ENCODE measurements at regions not wholly inside any gene's neighbourhood (a gene's known extent, or its start where the extent isn't known, plus 50 kb on each side); places are given as distances from the start of the nearest gene placed in this dataset.

DNA sequence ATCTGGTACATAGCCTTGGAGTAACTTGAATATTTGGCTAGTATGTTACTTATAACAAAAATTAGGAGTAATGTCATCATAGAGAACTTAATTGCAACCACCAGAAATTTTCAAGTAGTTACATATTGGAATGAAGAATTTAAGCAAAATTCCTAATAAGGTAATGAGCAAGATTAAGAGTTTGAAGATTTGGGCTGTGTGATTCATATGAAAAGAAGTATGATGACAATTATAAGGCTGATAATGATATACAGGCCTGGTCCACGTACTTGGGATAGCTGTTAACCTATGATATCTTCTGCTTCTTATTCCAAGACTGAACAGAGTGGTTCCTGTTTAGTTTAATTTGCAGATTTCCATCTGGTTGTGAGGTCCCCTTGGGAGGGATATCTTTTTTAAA lies 463.9 kb downstream of the RAPGEF2 start:
- Histone ChIP-seq H3K36me3 (no peaks in the 10 kb centered on the region), H3K27ac (no peak overlapping the region), H3K27me3 (no peaks in the 10 kb centered on the region), H3K9me3 (peaks cover 0 to 9% (median 4%) of the 10 kb centered on the region in 4 donors), H3K4me3 (no peak overlapping the region), H3K4me1 (no peaks in the 10 kb centered on the region)
- WGBS, 2 donors, result 58 to 76% methylated on average over 1 of the region's 1 CpG
- no peak for DNase-seq
- no peak for TF ChIP-seq POLR2A (IDR thresholded peaks at IDR 0.05)
- TF ChIP-seq POLR2AphosphoS5 (IDR thresholded peaks at IDR 0.05), result no peak
- intact Hi-C loops (cut with DNase I), result no loop called here

DNA sequence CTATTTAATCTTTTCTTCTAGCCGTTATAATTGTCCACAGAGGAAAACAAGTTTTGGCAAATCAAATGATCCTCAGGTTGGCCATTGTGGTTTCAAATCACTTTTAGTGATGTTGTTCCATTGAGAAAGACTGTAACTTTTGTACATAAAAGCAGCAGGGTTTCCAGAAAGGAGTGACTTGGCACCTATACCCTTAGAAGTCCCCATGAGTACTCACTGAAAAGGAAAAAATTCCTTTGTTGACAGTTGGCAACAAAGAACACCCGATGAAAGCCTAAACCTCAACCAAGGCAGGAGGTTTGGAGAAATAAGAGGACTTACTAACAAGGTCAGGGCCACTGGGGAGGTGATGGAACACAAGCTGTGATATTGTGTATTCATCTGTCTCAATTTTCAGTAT lies 474.4 kb downstream of the RAPGEF2 start:
- TF ChIP-seq EP300 (IDR thresholded peaks at IDR 0.05) (no peak), POLR2A (IDR thresholded peaks at IDR 0.05) (no peak), POLR2AphosphoS5 (IDR thresholded peaks at IDR 0.05) (no peak)
- TF ChIP-seq, protein P1, sequence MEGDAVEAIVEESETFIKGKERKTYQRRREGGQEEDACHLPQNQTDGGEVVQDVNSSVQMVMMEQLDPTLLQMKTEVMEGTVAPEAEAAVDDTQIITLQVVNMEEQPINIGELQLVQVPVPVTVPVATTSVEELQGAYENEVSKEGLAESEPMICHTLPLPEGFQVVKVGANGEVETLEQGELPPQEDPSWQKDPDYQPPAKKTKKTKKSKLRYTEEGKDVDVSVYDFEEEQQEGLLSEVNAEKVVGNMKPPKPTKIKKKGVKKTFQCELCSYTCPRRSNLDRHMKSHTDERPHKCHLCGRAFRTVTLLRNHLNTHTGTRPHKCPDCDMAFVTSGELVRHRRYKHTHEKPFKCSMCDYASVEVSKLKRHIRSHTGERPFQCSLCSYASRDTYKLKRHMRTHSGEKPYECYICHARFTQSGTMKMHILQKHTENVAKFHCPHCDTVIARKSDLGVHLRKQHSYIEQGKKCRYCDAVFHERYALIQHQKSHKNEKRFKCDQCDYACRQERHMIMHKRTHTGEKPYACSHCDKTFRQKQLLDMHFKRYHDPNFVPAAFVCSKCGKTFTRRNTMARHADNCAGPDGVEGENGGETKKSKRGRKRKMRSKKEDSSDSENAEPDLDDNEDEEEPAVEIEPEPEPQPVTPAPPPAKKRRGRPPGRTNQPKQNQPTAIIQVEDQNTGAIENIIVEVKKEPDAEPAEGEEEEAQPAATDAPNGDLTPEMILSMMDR (IDR thresholded peaks at IDR 0.05), result no peak
- Histone ChIP-seq H3K4me1 (no peaks in the 10 kb centered on the region), H3K4me3 (no peak overlapping the region), H3K27me3 (no peaks in the 10 kb centered on the region), H3K27ac (no peak overlapping the region), H3K9me3 (no peaks in the 10 kb centered on the region), H3K36me3 (no peaks in the 10 kb centered on the region)
- WGBS, 2 donors, result 83 to 88% methylated on average over 2 of the region's 2 CpGs
- intact Hi-C loops (cut with DNase I), result no loop called here
- DNase-seq, result no peak

DNA sequence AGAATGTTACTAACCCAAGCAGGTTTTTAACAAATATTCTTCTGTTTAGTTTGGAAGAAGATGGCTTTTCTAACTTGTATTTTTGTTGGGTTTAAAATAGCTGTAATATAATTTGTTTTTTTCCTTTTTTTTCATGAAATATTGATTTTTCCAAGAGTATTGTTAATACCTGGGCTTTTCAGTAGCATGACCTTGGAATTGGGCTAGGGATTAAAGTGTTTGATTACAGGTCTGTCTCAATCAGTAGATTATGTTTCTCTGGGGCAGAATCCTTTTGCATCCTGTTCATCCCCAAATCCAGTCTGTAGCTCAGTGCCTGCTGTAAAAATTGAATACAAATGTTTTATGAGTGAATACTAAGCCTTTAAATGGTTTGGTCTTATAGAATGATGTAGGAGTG lies 479.8 kb downstream of the RAPGEF2 start:
- no peak for DNase-seq
- H3K36me3 ChIP-seq, result no peaks in the 10 kb centered on the region
- no peak for TF ChIP-seq POLR2AphosphoS5 (IDR thresholded peaks at IDR 0.05)
- TF ChIP-seq, protein P1 (IDR thresholded peaks at IDR 0.05), result no peak
- no peak for TF ChIP-seq EP300 (IDR thresholded peaks at IDR 0.05)
- no peak for TF ChIP-seq POLR2A (IDR thresholded peaks at IDR 0.05)
- H3K4me1 ChIP-seq, result no peaks in the 10 kb centered on the region
- H3K27me3 ChIP-seq, result no peaks in the 10 kb centered on the region
- intact Hi-C loops (cut with DNase I), result no loop called here
- H3K27ac ChIP-seq, result no peak overlapping the region
- no peak overlapping the region for H3K4me3 ChIP-seq
- H3K9me3 ChIP-seq, result no peaks in the 10 kb centered on the region

DNA sequence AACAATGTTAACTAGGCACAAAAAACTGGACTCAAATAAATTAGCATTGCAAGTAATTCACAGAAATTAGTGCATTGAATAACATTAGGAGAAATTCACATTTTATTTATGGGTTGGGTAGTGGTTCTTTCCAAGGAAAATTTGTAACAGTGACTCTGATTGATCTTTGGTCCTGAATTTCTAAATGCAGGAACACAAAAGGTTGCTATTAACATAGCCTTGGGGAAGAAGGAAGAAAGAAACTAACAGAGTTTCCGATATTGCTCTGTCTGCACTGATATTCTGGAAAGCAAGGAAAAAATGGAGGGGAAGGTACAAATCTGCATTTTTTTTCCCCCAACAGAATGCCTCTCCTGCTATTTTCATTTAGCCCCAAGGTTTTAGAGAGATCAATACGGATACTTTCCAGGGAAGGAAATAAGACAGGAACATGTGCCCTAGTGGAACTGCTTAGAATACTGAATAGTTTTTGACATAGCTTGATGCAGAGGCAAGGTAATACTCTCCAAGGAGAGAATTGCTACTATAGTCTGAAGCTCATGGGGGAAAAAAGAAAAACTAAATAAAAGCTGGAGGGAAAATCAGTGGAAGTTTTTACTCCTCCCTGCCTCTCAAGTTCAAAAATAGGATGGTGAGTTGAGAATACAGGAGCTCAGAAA lies 490.1 kb downstream of the RAPGEF2 start:
- Histone ChIP-seq H3K27me3 (no peaks in the 10 kb centered on the region), H3K36me3 (no peaks in the 10 kb centered on the region), H3K4me3 (no peak overlapping the region), H3K9me3 (no peaks in the 10 kb centered on the region), H3K4me1 (no peaks in the 10 kb centered on the region), H3K27ac (no peak overlapping the region)
- 64 to 83% methylated on average over 2 of the region's 2 CpGs for WGBS, 2 donors
- TF ChIP-seq POLR2AphosphoS5 (IDR thresholded peaks at IDR 0.05), result no peak
- TF ChIP-seq, protein P1 (IDR thresholded peaks at IDR 0.05), result no peak
- TF ChIP-seq POLR2A (IDR thresholded peaks at IDR 0.05), result no peak
- TF ChIP-seq EP300 (IDR thresholded peaks at IDR 0.05), result no peak
- intact Hi-C loops (cut with DNase I), result no loop called here
- DNase-seq, result no peak

DNA sequence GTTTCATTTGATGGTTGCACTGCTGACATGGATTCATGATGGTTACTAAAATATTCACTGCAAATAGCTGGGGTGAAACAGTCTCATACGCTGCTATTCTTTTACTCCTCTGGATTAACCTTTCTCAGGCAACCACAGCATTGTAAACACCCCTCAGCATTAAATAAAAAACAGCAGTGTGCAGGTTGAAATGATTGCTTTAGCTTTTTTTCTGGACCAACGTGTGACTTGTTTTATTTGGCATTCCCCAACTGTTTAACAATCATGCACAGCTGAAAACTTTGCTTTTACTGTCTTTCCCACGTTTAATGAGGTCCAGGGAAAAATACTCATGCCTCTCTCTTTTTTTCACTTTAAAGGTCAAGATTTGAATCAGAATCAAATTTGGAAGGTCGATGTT lies 490.8 kb downstream of the RAPGEF2 start:
- intact Hi-C loops (cut with DNase I), result no loop called here
- TF ChIP-seq EP300 (IDR thresholded peaks at IDR 0.05) (no peak), POLR2AphosphoS5 (IDR thresholded peaks at IDR 0.05) (no peak), POLR2A (IDR thresholded peaks at IDR 0.05) (no peak)
- TF ChIP-seq, protein P1 (IDR thresholded peaks at IDR 0.05), result no peak
- Histone ChIP-seq H3K27me3 (no peaks in the 10 kb centered on the region), H3K9me3 (no peaks in the 10 kb centered on the region), H3K4me1 (no peaks in the 10 kb centered on the region), H3K27ac (no peak overlapping the region), H3K4me3 (no peak overlapping the region), H3K36me3 (no peaks in the 10 kb centered on the region)
- WGBS, 2 donors, result 29 to 44% methylated on average over 4 of the region's 4 CpGs
- no peak for DNase-seq

All from sigmoid colon (tissue), 6 donors.